GM23338 (cell line): ENCODE measurements at regions not wholly inside any gene's neighbourhood (a gene's known extent, or its start where the extent isn't known, plus 50 kb on each side); places are given as distances from the start of the nearest gene placed in this dataset.

Experiments
- ATAC-seq: fragments of 200-7000 bp; cut with Tn5 transposase; 3 replicates; pipeline ENCODE4 v1.9.1; 2020
- DNase-seq: peaks from one replicate; pipeline ENCODE4 v3.0.0-alpha.2; 2015; ENCODE audit warnings: low spot score
- H2AFZ ChIP-seq: fragments of 200-600 bp; sonication (generic); 2 replicates; pipeline ENCODE4 v1.8.0; 2016; ENCODE audit warnings: antibody characterized with exemption, mild to moderate bottlenecking, moderate library complexity
- H3F3A ChIP-seq: fragments of 200-600 bp; sonication (generic); replicated peaks from 2 replicates; pipeline ENCODE4 v1.8.0; 2017; ENCODE audit warnings: antibody characterized with exemption, mixed run types, low read depth
- H3K27ac ChIP-seq: fragments of 200-600 bp; sonication (generic); 2 replicates; pipeline ENCODE4 v1.6.1; 2016; ENCODE audit warnings: low read depth
- H3K27me3 ChIP-seq: fragments of 200-600 bp; sonication (generic); 2 replicates; pipeline ENCODE4 v1.8.0; 2016; ENCODE audit warnings: mild to moderate bottlenecking, mixed run types, moderate library complexity; ENCODE audit not compliant: insufficient read depth
- H3K36me3 ChIP-seq: fragments of 200-600 bp; sonication (generic); 2 replicates; pipeline ENCODE4 v1.8.0; 2016; ENCODE audit warnings: mild to moderate bottlenecking; ENCODE audit not compliant: insufficient read depth
- H3K4me1 ChIP-seq: fragments of 200-600 bp; sonication (generic); 2 replicates; pipeline ENCODE4 v1.8.0; 2016; ENCODE audit warnings: mild to moderate bottlenecking, moderate library complexity; ENCODE audit not compliant: insufficient read depth
- H3K4me2 ChIP-seq: fragments of 200-600 bp; sonication (generic); 2 replicates; pipeline ENCODE4 v1.7.1; 2017; ENCODE audit warnings: mixed run types
- H3K4me3 ChIP-seq: fragments of 200-600 bp; sonication (generic); 2 replicates; pipeline ENCODE4 v1.6.1; 2016; ENCODE audit warnings: mixed run types
- H3K79me2 ChIP-seq: fragments of 200-600 bp; sonication (generic); replicated peaks from 2 replicates; pipeline ENCODE4 v1.8.0; 2017; ENCODE audit warnings: mild to moderate bottlenecking; ENCODE audit not compliant: insufficient read depth
- H3K9me2 ChIP-seq: fragments of 200-600 bp; sonication (generic); 2 replicates; pipeline ENCODE4 v1.8.0; 2017; ENCODE audit not compliant: insufficient read depth
- H4K20me1 ChIP-seq: fragments of 200-600 bp; sonication (generic); replicated peaks from 2 replicates; pipeline ENCODE4 v1.8.0; 2017; ENCODE audit warnings: mild to moderate bottlenecking; ENCODE audit not compliant: insufficient read depth
- H3K27ac Mint-ChIP-seq: 2 replicates; pipeline ENCODE4 v1.8.0; 2020; ENCODE audit warnings: inconsistent platforms, mild to moderate bottlenecking, moderate library complexity, mixed read lengths
- H3K27me3 Mint-ChIP-seq: 3 replicates; pipeline ENCODE4 v1.8.0; 2022; ENCODE audit warnings: low read depth, mild to moderate bottlenecking, moderate library complexity, mixed read lengths, inconsistent platforms; ENCODE audit not compliant: insufficient read depth, poor library complexity
- H3K36me3 Mint-ChIP-seq: 3 replicates; pipeline ENCODE4 v1.8.0; 2021; ENCODE audit warnings: low read depth, mild to moderate bottlenecking, inconsistent platforms, moderate library complexity, mixed read lengths
- H3K4me1 Mint-ChIP-seq: 3 replicates; pipeline ENCODE4 v1.8.0; 2020; ENCODE audit warnings: mild to moderate bottlenecking, inconsistent platforms, mixed read lengths
- H3K4me3 Mint-ChIP-seq: 3 replicates; pipeline ENCODE4 v1.8.0; 2021; ENCODE audit warnings: moderate library complexity, mild to moderate bottlenecking, inconsistent platforms, mixed read lengths
- H3K9me3 Mint-ChIP-seq: 3 replicates; pipeline ENCODE4 v1.8.0; 2020; ENCODE audit warnings: moderate library complexity, mild to moderate bottlenecking, inconsistent platforms, mixed read lengths
- CREB1 ChIP-seq: fragments of 250-450 bp; sonication (Bioruptor Pico); IDR thresholded peaks from 2 replicates; pipeline ENCODE4 v1.5.0; 2020; ENCODE audit warnings: low read depth, mild to moderate bottlenecking, moderate library complexity
- EZH2 ChIP-seq: fragments of 200-600 bp; sonication (generic); IDR thresholded peaks from one replicate; pipeline ENCODE4 v1.8.0; 2017; ENCODE audit warnings: antibody characterized with exemption, mild to moderate bottlenecking, low read depth; ENCODE audit not compliant: unreplicated experiment
- JUNB ChIP-seq: IDR thresholded peaks from one replicate; pipeline ENCODE4 v1.6.1; 2016; ENCODE audit warnings: antibody characterized with exemption; ENCODE audit not compliant: unreplicated experiment
- NANOG ChIP-seq: IDR thresholded peaks from 2 replicates; pipeline ENCODE4 v1.6.1; 2016; ENCODE audit warnings: antibody characterized with exemption, borderline replicate concordance
- STAT1 ChIP-seq: IDR thresholded peaks from one replicate; pipeline ENCODE4 v1.6.1; 2016; ENCODE audit warnings: antibody characterized with exemption; ENCODE audit not compliant: unreplicated experiment
- ZNF114 ChIP-seq: fragments of 250-450 bp; sonication (Bioruptor Pico); IDR thresholded peaks from 2 replicates; pipeline ENCODE4 v1.5.0; 2020; ENCODE audit warnings: mild to moderate bottlenecking, moderate library complexity
- TF ChIP-seq, protein P1 (sequence below), 2 experiments: fragments of 200-600 bp in 1 of 2; sonication (generic) in 1 of 2; conservative IDR thresholded peaks; 2 replicates each; pipeline versions ENCODE4 v1.5.1 to v1.6.1; 2016 to 2017; ENCODE audit warnings: antibody characterized with exemption in 2 of 2, low read depth in 2 of 2, mild to moderate bottlenecking in 2 of 2, moderate library complexity in 1 of 2
- TF ChIP-seq, protein P2 (sequence below): IDR thresholded peaks from one replicate; pipeline ENCODE4 v1.6.1; 2018; ENCODE audit warnings: antibody characterized with exemption; ENCODE audit not compliant: unreplicated experiment
- TF ChIP-seq, protein P3 (sequence below): IDR thresholded peaks from 2 replicates; pipeline ENCODE4 v1.6.1; 2016; ENCODE audit warnings: antibody characterized with exemption

- TF ChIP-seq NANOG, result no peak
- no peak for TF ChIP-seq STAT1
- no peak for TF ChIP-seq EZH2
- TF ChIP-seq, protein P1, sequence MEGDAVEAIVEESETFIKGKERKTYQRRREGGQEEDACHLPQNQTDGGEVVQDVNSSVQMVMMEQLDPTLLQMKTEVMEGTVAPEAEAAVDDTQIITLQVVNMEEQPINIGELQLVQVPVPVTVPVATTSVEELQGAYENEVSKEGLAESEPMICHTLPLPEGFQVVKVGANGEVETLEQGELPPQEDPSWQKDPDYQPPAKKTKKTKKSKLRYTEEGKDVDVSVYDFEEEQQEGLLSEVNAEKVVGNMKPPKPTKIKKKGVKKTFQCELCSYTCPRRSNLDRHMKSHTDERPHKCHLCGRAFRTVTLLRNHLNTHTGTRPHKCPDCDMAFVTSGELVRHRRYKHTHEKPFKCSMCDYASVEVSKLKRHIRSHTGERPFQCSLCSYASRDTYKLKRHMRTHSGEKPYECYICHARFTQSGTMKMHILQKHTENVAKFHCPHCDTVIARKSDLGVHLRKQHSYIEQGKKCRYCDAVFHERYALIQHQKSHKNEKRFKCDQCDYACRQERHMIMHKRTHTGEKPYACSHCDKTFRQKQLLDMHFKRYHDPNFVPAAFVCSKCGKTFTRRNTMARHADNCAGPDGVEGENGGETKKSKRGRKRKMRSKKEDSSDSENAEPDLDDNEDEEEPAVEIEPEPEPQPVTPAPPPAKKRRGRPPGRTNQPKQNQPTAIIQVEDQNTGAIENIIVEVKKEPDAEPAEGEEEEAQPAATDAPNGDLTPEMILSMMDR (conservative IDR thresholded peaks at IDR 0.05; ENCODE audit: low read depth in 2 of 2), result no peak
Measured at GRCh38 chr2:240374085-240374907, 61.2 kb upstream of the GPC1 start (continued).

DNA sequence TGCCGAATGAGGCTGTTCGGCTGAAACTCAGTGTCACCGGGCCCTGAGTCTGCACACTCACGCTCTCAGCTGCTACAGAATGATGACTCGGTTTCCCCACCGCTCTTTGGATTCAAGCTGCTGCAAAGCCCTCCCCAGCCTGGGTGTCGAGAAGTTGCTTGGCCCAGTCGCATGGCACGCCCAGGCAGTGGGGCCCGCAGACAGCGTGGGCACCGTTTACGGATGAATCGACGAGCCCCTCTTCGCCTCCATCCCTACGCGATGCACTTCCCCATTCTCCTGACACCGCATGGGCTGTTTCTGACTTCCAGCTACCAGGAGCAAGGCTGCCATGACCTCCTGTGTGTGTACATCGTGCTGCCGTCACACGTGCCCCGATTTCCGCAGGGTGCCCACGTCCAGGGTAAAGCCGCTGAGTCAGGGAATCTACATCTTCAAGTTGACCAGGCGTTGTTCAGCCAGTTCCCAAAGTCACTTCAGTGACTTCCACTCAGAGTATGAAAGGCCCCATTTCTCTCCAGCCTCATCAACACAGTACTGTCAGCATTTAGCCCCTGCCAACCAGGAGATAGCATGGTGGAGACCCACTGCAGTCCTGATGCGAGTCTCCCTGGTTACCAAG lies 60.3 kb upstream of the GPC1 start:
- H4K20me1 ChIP-seq, result no peaks in the 10 kb centered on the region
- H3K9me2 ChIP-seq, result no peaks in the 10 kb centered on the region
- no peaks in the 10 kb centered on the region for H3K36me3 ChIP-seq
- Mint-ChIP-seq H3K36me3 (no peaks in the 10 kb centered on the region), H3K27me3 (peaks cover 14% of the 10 kb centered on the region), H3K4me3 (no peak overlapping the region), H3K27ac (no peak overlapping the region), H3K9me3 (no peaks in the 10 kb centered on the region), H3K4me1 (no peaks in the 10 kb centered on the region)
- no peak overlapping the region for H3K4me3 ChIP-seq
- H3K27me3 ChIP-seq, result no peaks in the 10 kb centered on the region
- no peaks in the 10 kb centered on the region for H3K4me1 ChIP-seq
- DNase-seq, result no peak
- H3F3A ChIP-seq, result no peaks in the 10 kb centered on the region
- no peak for ATAC-seq
- no peaks in the 10 kb centered on the region for H3K79me2 ChIP-seq
- no peak overlapping the region for H3K27ac ChIP-seq
- H2AFZ ChIP-seq, result no peak overlapping the region
- H3K4me2 ChIP-seq, result no peak overlapping the region
- TF ChIP-seq, protein P2, sequence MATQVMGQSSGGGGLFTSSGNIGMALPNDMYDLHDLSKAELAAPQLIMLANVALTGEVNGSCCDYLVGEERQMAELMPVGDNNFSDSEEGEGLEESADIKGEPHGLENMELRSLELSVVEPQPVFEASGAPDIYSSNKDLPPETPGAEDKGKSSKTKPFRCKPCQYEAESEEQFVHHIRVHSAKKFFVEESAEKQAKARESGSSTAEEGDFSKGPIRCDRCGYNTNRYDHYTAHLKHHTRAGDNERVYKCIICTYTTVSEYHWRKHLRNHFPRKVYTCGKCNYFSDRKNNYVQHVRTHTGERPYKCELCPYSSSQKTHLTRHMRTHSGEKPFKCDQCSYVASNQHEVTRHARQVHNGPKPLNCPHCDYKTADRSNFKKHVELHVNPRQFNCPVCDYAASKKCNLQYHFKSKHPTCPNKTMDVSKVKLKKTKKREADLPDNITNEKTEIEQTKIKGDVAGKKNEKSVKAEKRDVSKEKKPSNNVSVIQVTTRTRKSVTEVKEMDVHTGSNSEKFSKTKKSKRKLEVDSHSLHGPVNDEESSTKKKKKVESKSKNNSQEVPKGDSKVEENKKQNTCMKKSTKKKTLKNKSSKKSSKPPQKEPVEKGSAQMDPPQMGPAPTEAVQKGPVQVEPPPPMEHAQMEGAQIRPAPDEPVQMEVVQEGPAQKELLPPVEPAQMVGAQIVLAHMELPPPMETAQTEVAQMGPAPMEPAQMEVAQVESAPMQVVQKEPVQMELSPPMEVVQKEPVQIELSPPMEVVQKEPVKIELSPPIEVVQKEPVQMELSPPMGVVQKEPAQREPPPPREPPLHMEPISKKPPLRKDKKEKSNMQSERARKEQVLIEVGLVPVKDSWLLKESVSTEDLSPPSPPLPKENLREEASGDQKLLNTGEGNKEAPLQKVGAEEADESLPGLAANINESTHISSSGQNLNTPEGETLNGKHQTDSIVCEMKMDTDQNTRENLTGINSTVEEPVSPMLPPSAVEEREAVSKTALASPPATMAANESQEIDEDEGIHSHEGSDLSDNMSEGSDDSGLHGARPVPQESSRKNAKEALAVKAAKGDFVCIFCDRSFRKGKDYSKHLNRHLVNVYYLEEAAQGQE, result no peak
- TF ChIP-seq, protein P1 (conservative IDR thresholded peaks at IDR 0.05; ENCODE audit: low read depth in 2 of 2), result no peak
- TF ChIP-seq EZH2, result no peak
- no peak for TF ChIP-seq CREB1 (CRISPR knock-in tag)
- TF ChIP-seq, protein P3, sequence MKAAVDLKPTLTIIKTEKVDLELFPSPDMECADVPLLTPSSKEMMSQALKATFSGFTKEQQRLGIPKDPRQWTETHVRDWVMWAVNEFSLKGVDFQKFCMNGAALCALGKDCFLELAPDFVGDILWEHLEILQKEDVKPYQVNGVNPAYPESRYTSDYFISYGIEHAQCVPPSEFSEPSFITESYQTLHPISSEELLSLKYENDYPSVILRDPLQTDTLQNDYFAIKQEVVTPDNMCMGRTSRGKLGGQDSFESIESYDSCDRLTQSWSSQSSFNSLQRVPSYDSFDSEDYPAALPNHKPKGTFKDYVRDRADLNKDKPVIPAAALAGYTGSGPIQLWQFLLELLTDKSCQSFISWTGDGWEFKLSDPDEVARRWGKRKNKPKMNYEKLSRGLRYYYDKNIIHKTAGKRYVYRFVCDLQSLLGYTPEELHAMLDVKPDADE, result no peak
- TF ChIP-seq JUNB, result no peak
- no peak for TF ChIP-seq ZNF114 (CRISPR knock-in tag)
